Right lobe of liver (tissue), 4 donors: ENCODE measurements at regions not wholly inside any gene's neighbourhood (a gene's known extent, or its start where the extent isn't known, plus 50 kb on each side); places are given as distances from the start of the nearest gene placed in this dataset.

Experiments used
- POLR2A ChIP-seq: fragments of 450-650 bp; IDR thresholded peaks from one replicate; pipeline ENCODE4 v1.6.1; 2017; ENCODE audit warnings: antibody characterized with exemption, mild to moderate bottlenecking
- TF ChIP-seq, protein P1 (sequence below), 4 donors: fragments of 200-600 bp in 3 of 4; fragments of 450-650 bp in 1 of 4; IDR thresholded peaks; one replicate each; pipeline versions ENCODE4 v1.5.1 to v1.8.0; 2016 to 2022; ENCODE audit warnings: antibody characterized with exemption in 4 of 4, mild to moderate bottlenecking in 2 of 4
- donor health status: DM: no; HTN: no; CAD: no.
- donor health status: DM: no; HTN: no; CAD: no.
- donor health status: DM: no; HTN: yes; CAD: no.

DNA sequence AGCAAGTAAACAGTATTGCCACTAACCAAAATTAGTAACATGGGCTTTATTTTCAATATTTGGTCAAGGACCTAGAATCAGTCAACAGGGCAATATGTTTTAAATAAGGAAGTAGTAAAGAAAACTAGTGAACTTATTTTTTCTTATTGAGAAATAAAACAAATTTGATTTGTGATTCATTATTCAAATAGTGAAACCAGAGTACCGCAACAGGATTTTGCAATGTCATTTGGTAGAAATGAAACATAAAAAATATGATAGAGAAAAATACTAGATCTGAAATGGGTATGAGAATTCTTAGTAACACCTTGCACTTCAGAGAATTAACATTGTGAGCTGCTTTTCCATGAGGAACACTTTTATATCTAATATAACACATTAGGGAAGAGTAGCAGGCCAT, 291.8 kb upstream of the GBE1 start:
- TF ChIP-seq, protein P1, sequence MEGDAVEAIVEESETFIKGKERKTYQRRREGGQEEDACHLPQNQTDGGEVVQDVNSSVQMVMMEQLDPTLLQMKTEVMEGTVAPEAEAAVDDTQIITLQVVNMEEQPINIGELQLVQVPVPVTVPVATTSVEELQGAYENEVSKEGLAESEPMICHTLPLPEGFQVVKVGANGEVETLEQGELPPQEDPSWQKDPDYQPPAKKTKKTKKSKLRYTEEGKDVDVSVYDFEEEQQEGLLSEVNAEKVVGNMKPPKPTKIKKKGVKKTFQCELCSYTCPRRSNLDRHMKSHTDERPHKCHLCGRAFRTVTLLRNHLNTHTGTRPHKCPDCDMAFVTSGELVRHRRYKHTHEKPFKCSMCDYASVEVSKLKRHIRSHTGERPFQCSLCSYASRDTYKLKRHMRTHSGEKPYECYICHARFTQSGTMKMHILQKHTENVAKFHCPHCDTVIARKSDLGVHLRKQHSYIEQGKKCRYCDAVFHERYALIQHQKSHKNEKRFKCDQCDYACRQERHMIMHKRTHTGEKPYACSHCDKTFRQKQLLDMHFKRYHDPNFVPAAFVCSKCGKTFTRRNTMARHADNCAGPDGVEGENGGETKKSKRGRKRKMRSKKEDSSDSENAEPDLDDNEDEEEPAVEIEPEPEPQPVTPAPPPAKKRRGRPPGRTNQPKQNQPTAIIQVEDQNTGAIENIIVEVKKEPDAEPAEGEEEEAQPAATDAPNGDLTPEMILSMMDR (IDR thresholded peaks at IDR 0.05) = no peak
- TF ChIP-seq POLR2A = no peak
